GM21381 (cell line): ENCODE measurements at regions not wholly inside any gene's neighbourhood (a gene's known extent, or its start where the extent isn't known, plus 50 kb on each side); places are given as distances from the start of the nearest gene placed in this dataset.

Experiments used
- ATAC-seq: cut with Tn5 transposase; IDR thresholded peaks from one replicate; pipeline ENCODE4 v1.9.1; 2021; ENCODE audit warnings: mild to moderate bottlenecking, moderate library complexity; ENCODE audit not compliant: unreplicated experiment

GRCh38 chr2:136225950-136226835, 108.2 kb upstream of the CXCR4 start:
- peak; percentile 84 for ATAC-seq

- no peak for ATAC-seq
These were observed 105.3 kb upstream of the CXCR4 start for GRCh38 chr2:136223274-136223673.

- ATAC-seq: no peak
These were observed 104.9 kb upstream of the CXCR4 start for GRCh38 chr2:136222862-136223261.

GRCh38 chr2:136221026-136221425, 103.1 kb upstream of the CXCR4 start:
- ATAC-seq: no peak

GRCh38 chr2:136219963-136220362, 102.0 kb upstream of the CXCR4 start:
- no peak for ATAC-seq

- ATAC-seq: no peak
These were observed 101.4 kb upstream of the CXCR4 start for GRCh38 chr2:136219341-136219740.

GRCh38 chr2:136217996-136218395, 100.0 kb upstream of the CXCR4 start:
- ATAC-seq: no peak

GRCh38 chr2:136215908-136216472, 98.0 kb upstream of the CXCR4 start:
- ATAC-seq: no peak

- no peak for ATAC-seq
These were observed 97.5 kb upstream of the CXCR4 start for GRCh38 chr2:136215449-136215848.

GRCh38 chr2:136214307-136215200, 96.6 kb upstream of the CXCR4 start:
- no peak for ATAC-seq

GRCh38 chr2:136213836-136214235, 95.9 kb upstream of the CXCR4 start:
- no peak for ATAC-seq

GRCh38 chr2:136212426-136213378, 94.8 kb upstream of the CXCR4 start:
- ATAC-seq: peak; percentile 62

GRCh38 chr2:136211701-136212100, 93.8 kb upstream of the CXCR4 start:
- ATAC-seq: no peak

GRCh38 chr2:136210822-136211221, 92.9 kb upstream of the CXCR4 start:
- ATAC-seq: no peak

GRCh38 chr2:136210455-136210805, 92.5 kb upstream of the CXCR4 start:
- ATAC-seq: no peak

- ATAC-seq: no peak
These were observed 91.9 kb upstream of the CXCR4 start for GRCh38 chr2:136209561-136210454.

- ATAC-seq: no peak
These were observed 90.9 kb upstream of the CXCR4 start for GRCh38 chr2:136208682-136209420.

GRCh38 chr2:136207665-136208064, 89.7 kb upstream of the CXCR4 start:
- ATAC-seq: no peak
